Peyer's patch (tissue), 4 donors: ENCODE measurements at regions not wholly inside any gene's neighbourhood (a gene's known extent, or its start where the extent isn't known, plus 50 kb on each side); places are given as distances from the start of the nearest gene placed in this dataset.
"Not testable (repeated sequence)": the region's sequence is repeated elsewhere in the genome, so short reads cannot be mapped to it uniquely, and the experiment has no call there.

ENCODE experiments used
- DNase-seq, 3 donors: peaks; one replicate each; pipeline ENCODE4 v3.0.0-alpha.2; 2017 to 2019
- H3K27ac ChIP-seq, 4 donors: fragments of 200-600 bp; sonication (generic); one replicate each; pipeline ENCODE4 v1.5.1; 2016 to 2019
- H3K27me3 ChIP-seq, 2 donors: fragments of 200-600 bp; sonication (generic); one replicate each; pipeline ENCODE4 v1.5.1; 2019
- H3K36me3 ChIP-seq, 3 donors: fragments of 200-600 bp; sonication (generic); one replicate each; pipeline ENCODE4 v1.5.1; 2016 to 2019
- H3K4me1 ChIP-seq, 4 donors: fragments of 200-600 bp; sonication (generic); one replicate each; pipeline ENCODE4 v1.5.1; 2016 to 2019
- H3K4me3 ChIP-seq, 4 donors: fragments of 200-600 bp; sonication (generic); 1 replicate in 3 of 4; 2 replicates in 1 of 4; pipeline ENCODE4 v1.5.1; 2016 to 2019; ENCODE audit warnings: mild to moderate bottlenecking in 1 of 4
- H3K9me3 ChIP-seq, 4 donors: fragments of 200-600 bp; sonication (generic); one replicate each; pipeline ENCODE4 v1.5.1; 2016 to 2019; ENCODE audit warnings: mild to moderate bottlenecking in 1 of 4
- CTCF ChIP-seq, 6 experiments: fragments of 450-650 bp in 4 of 6; fragments of 200-600 bp in 2 of 6; sonication (generic) in 1 of 6; IDR thresholded peaks; one replicate each; pipeline ENCODE4 v1.5.1; 2017 to 2019; ENCODE audit warnings: antibody characterized with exemption in 6 of 6, mild to moderate bottlenecking in 3 of 6, moderate library complexity in 1 of 6
- POLR2A ChIP-seq, 2 donors: fragments of 450-650 bp; IDR thresholded peaks; one replicate each; pipeline ENCODE4 v1.5.1; 2017; ENCODE audit warnings: antibody characterized with exemption in 2 of 2, mild to moderate bottlenecking in 2 of 2, moderate library complexity in 2 of 2

GRCh38 chr2:133894429-133894828 is 326.2 kb upstream of the NCKAP5 start:
- Histone ChIP-seq H3K36me3 (no peaks in the 10 kb centered on the region), H3K4me3 (no peak overlapping the region), H3K27me3 (no peaks in the 10 kb centered on the region), H3K9me3 (no peaks in the 10 kb centered on the region), H3K27ac (no peak overlapping the region), H3K4me1 (no peaks in the 10 kb centered on the region)
- DNase-seq, result no peak
- TF ChIP-seq CTCF (IDR thresholded peaks at IDR 0.05) (no peak), POLR2A (IDR thresholded peaks at IDR 0.05) (no peak)

GRCh38 chr2:133897838-133898237 is 329.6 kb upstream of the NCKAP5 start:
- H3K27me3 ChIP-seq, result not testable (repeated sequence)

GRCh38 chr2:133900909-133901308 is 332.6 kb upstream of the NCKAP5 start:
- Histone ChIP-seq H3K4me3 (no peak overlapping the region), H3K4me1 (no peaks in the 10 kb centered on the region), H3K27ac (no peak overlapping the region), H3K27me3 (no peaks in the 10 kb centered on the region), H3K36me3 (no peaks in the 10 kb centered on the region), H3K9me3 (no peaks in the 10 kb centered on the region)
- TF ChIP-seq CTCF (IDR thresholded peaks at IDR 0.05) (no peak), POLR2A (IDR thresholded peaks at IDR 0.05) (no peak)
- DNase-seq, result no peak

More at GRCh38 chr2:133897838-133898237, 329.6 kb upstream of the NCKAP5 start:
- not testable (repeated sequence) for H3K4me1 ChIP-seq, H3K4me3 ChIP-seq, H3K9me3 ChIP-seq, H3K36me3 ChIP-seq, H3K27ac ChIP-seq, DNase-seq

GRCh38 chr2:133906396-133906795 is 338.1 kb upstream of the NCKAP5 start:
- DNase-seq, result no peak
- no peak overlapping the region for H3K4me3 ChIP-seq
- no peaks in the 10 kb centered on the region for H3K27me3 ChIP-seq
- no peaks in the 10 kb centered on the region for H3K9me3 ChIP-seq
- no peaks in the 10 kb centered on the region for H3K36me3 ChIP-seq
- H3K27ac ChIP-seq, result no peak overlapping the region
- H3K4me1 ChIP-seq, result no peaks in the 10 kb centered on the region
- TF ChIP-seq CTCF (IDR thresholded peaks at IDR 0.05) (no peak), POLR2A (IDR thresholded peaks at IDR 0.05) (no peak)

- no peaks in the 10 kb centered on the region for H3K27me3 ChIP-seq
- no peak overlapping the region for H3K4me3 ChIP-seq
- H3K36me3 ChIP-seq, result no peaks in the 10 kb centered on the region
- DNase-seq, result no peak
- H3K4me1 ChIP-seq, result no peaks in the 10 kb centered on the region
- H3K27ac ChIP-seq, result no peak overlapping the region
- TF ChIP-seq POLR2A (IDR thresholded peaks at IDR 0.05), result no peak
- no peak for TF ChIP-seq CTCF (IDR thresholded peaks at IDR 0.05)
- no peaks in the 10 kb centered on the region for H3K9me3 ChIP-seq
Observed at GRCh38 chr2:133906926-133907325, 338.7 kb upstream of the NCKAP5 start.

- Histone ChIP-seq H3K4me1 (no peaks in the 10 kb centered on the region), H3K4me3 (no peak overlapping the region), H3K27ac (no peak overlapping the region), H3K27me3 (no peaks in the 10 kb centered on the region), H3K9me3 (no peaks in the 10 kb centered on the region), H3K36me3 (no peaks in the 10 kb centered on the region)
- no peak for DNase-seq
- TF ChIP-seq POLR2A (IDR thresholded peaks at IDR 0.05) (no peak), CTCF (IDR thresholded peaks at IDR 0.05) (no peak)
Observed at GRCh38 chr2:133908171-133908570, 339.9 kb upstream of the NCKAP5 start.
